MCF 10A (cell line): ENCODE measurements at regions not wholly inside any gene's neighbourhood (a gene's known extent, or its start where the extent isn't known, plus 50 kb on each side); places are given as distances from the start of the nearest gene placed in this dataset.

Source experiments
- BruUV-seq: library from RNA; stranded (reverse); fragments of 400-500 nt; replicated peaks from 2 replicates; lab custom pipeline; 2021; lab: Mats Ljungman, UMichigan
- CTCF ChIA-PET: fragments of 300-600 bp; sonication (Branson Sonifier 250); formaldehyde crosslinking; extraction: SDS; loops from one replicate; lab custom pipeline; 2021; ENCODE audit warnings: antibody characterized with exemption, inconsistent platforms; lab: Yijun Ruan, JAX
- POLR2A ChIA-PET: fragments of 300-600, 350-650 bp; sonication (Branson Sonifier 250); formaldehyde crosslinking; extraction: SDS; loops from one replicate; lab custom pipeline; 2020; ENCODE audit warnings: antibody characterized with exemption, inconsistent platforms; lab: Yijun Ruan, JAX
- DNase-seq: peaks from one replicate; pipeline ENCODE4 v3.0.0-alpha.2; 2018; ENCODE audit not compliant: unreplicated experiment
- H3K27ac Mint-ChIP-seq: one replicate; pipeline ENCODE4 v1.8.0; 2022; ENCODE audit warnings: mild to moderate bottlenecking, low read depth, mixed read lengths; ENCODE audit not compliant: unreplicated experiment
- H3K27me3 Mint-ChIP-seq: one replicate; pipeline ENCODE4 v1.8.0; 2022; ENCODE audit warnings: mixed read lengths; ENCODE audit not compliant: insufficient read depth, unreplicated experiment
- H3K36me3 Mint-ChIP-seq: one replicate; pipeline ENCODE4 v1.8.0; 2022; ENCODE audit warnings: mild to moderate bottlenecking, moderate library complexity, mixed read lengths; ENCODE audit not compliant: insufficient read depth, unreplicated experiment
- H3K4me1 Mint-ChIP-seq: one replicate; pipeline ENCODE4 v1.8.0; 2022; ENCODE audit warnings: mixed read lengths; ENCODE audit not compliant: insufficient read depth, unreplicated experiment
- H3K4me3 Mint-ChIP-seq: one replicate; pipeline ENCODE4 v1.8.0; 2022; ENCODE audit warnings: mild to moderate bottlenecking, moderate library complexity, mixed read lengths; ENCODE audit not compliant: unreplicated experiment
- H3K9me3 Mint-ChIP-seq: one replicate; pipeline ENCODE4 v1.8.0; 2022; ENCODE audit warnings: mixed read lengths; ENCODE audit not compliant: unreplicated experiment
- intact Hi-C: fragments of 100-400 bp; cut with micrococcal nuclease; formaldehyde crosslinking; loops from 2 replicates; pipeline ENCODE4 v1.14.1; 2022
- TF ChIP-seq, protein P1 (sequence below): fragments of 200-600 bp; IDR thresholded peaks from one replicate; pipeline ENCODE4 v1.8.0; 2022; ENCODE audit warnings: antibody characterized with exemption, mild to moderate bottlenecking; ENCODE audit not compliant: unreplicated experiment

DNA sequence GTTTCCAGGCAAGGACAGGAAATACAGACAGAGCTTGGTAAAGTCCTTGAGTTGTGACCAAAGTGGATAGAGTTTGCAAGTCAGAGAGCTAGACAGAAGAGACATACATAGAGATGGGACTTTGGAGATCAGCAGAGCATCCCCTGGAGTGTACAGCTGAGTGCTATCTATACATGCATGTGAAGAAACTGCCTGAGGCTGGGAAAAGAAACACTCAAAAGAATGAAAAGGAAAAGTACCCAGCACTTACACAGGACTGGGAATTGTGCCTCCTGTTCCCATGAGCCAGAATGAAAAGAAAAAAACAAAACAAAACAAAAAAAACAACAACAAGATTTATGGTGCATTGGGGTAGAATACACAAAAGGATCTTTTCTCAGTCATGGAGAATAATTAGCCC is 606.4 kb downstream of the ZNF608 start:
- H3K4me1 Mint-ChIP-seq = no peaks in the 10 kb centered on the region
- H3K9me3 Mint-ChIP-seq = peaks cover 15% of the 10 kb centered on the region
- no TSS peak for BruUV-seq
- H3K4me3 Mint-ChIP-seq = no peak overlapping the region
- DNase-seq = no peak
- H3K27ac Mint-ChIP-seq = no peak overlapping the region
- intact Hi-C loops = no loop called here
- H3K36me3 Mint-ChIP-seq = no peaks in the 10 kb centered on the region
- no peaks in the 10 kb centered on the region for H3K27me3 Mint-ChIP-seq
- TF ChIP-seq, protein P1, sequence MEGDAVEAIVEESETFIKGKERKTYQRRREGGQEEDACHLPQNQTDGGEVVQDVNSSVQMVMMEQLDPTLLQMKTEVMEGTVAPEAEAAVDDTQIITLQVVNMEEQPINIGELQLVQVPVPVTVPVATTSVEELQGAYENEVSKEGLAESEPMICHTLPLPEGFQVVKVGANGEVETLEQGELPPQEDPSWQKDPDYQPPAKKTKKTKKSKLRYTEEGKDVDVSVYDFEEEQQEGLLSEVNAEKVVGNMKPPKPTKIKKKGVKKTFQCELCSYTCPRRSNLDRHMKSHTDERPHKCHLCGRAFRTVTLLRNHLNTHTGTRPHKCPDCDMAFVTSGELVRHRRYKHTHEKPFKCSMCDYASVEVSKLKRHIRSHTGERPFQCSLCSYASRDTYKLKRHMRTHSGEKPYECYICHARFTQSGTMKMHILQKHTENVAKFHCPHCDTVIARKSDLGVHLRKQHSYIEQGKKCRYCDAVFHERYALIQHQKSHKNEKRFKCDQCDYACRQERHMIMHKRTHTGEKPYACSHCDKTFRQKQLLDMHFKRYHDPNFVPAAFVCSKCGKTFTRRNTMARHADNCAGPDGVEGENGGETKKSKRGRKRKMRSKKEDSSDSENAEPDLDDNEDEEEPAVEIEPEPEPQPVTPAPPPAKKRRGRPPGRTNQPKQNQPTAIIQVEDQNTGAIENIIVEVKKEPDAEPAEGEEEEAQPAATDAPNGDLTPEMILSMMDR = no peak
- POLR2A ChIA-PET = interaction anchor here (0.6 kb wide), 1 partner anchor 17 kb away, joined by 3 read pairs; no protein-coding TSS in a partner anchor
- CTCF ChIA-PET = no interaction called here

GRCh38 chr5:124139477-124139876 is 607.0 kb downstream of the ZNF608 start:
- Mint-ChIP-seq H3K27me3 (no peaks in the 10 kb centered on the region), H3K9me3 (peaks cover 15% of the 10 kb centered on the region), H3K4me3 (no peak overlapping the region), H3K36me3 (no peaks in the 10 kb centered on the region), H3K27ac (no peak overlapping the region), H3K4me1 (no peaks in the 10 kb centered on the region)
- TF ChIP-seq, protein P1 = no peak
- no peak for DNase-seq
- BruUV-seq = no TSS peak
- ChIA-PET CTCF (no interaction called here), POLR2A (no interaction called here)
- intact Hi-C loops = no loop called here

GRCh38 chr5:124136609-124137008 is 609.8 kb downstream of the ZNF608 start:
- H3K27ac Mint-ChIP-seq = no peak overlapping the region
- POLR2A ChIA-PET = interaction anchor here (0.6 to 1.1 kb wide), 2 partner anchors 47 to 382 kb away, joined by 3 read pairs; no protein-coding TSS in a partner anchor
- H3K4me3 Mint-ChIP-seq = no peak overlapping the region
- no TSS peak for BruUV-seq
- TF ChIP-seq, protein P1 = no peak
- H3K27me3 Mint-ChIP-seq = no peaks in the 10 kb centered on the region
- no peak for DNase-seq
- no peaks in the 10 kb centered on the region for H3K36me3 Mint-ChIP-seq
- intact Hi-C loops = no loop called here
- CTCF ChIA-PET = interaction anchor here (0.7 to 1.0 kb wide), 2 partner anchors 9 to 189 kb away, joined by 3 read pairs; no protein-coding TSS in a partner anchor
- H3K9me3 Mint-ChIP-seq = peaks cover 6% of the 10 kb centered on the region
- H3K4me1 Mint-ChIP-seq = peaks cover 13% of the 10 kb centered on the region

DNA sequence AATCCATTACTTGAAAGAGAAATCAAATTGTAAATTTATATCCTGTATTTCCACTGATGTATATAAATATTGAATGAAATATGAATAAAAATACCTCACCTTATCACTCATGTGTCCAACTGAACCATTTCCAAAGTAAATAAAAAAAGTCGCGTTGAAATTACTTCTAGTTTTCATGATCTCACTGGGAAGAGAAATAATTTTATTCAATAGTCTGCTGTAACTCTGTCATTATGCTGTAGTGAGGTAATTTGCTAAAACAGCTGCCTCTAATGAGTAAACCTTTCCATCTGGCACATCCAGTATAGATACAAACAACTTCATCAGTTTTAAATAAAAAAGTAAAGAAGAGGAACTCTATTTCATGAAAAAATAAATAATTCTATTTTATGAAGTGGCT is 611.5 kb downstream of the ZNF608 start:
- H3K27me3 Mint-ChIP-seq = no peaks in the 10 kb centered on the region

More for the DNA sequence above, 611.5 kb downstream of the ZNF608 start:
- TF ChIP-seq, protein P1 = no peak
- no peaks in the 10 kb centered on the region for H3K36me3 Mint-ChIP-seq
- peaks cover 5% of the 10 kb centered on the region for H3K9me3 Mint-ChIP-seq
- H3K4me1 Mint-ChIP-seq = peaks cover 13% of the 10 kb centered on the region
- H3K4me3 Mint-ChIP-seq = no peak overlapping the region
- no peak for DNase-seq
- CTCF ChIA-PET = no interaction called here
- no TSS peak for BruUV-seq
- no peak overlapping the region for H3K27ac Mint-ChIP-seq
- intact Hi-C loops = no loop called here
- POLR2A ChIA-PET = no interaction called here
